ENCODE measurements at regions not wholly inside any gene's neighbourhood (a gene's known extent, or its start where the extent isn't known, plus 50 kb on each side); places are given as distances from the start of the nearest gene placed in this dataset.
"Not testable (repeated sequence)": the region's sequence is repeated elsewhere in the genome, so short reads cannot be mapped to it uniquely, and the experiment has no call there.

- H3K9ac ChIP-seq (ENCODE audit: low read length in 5 of 5); H3K9me3 ChIP-seq (ENCODE audit: control insufficient read depth in 5 of 5, low read length in 5 of 5); H3K27ac ChIP-seq (ENCODE audit: low read depth, low read length); H3K4me3 ChIP-seq (ENCODE audit: low read depth in 1 of 5, low read length in 5 of 5); H3K36me3 ChIP-seq (ENCODE audit: control insufficient read depth in 5 of 5, insufficient read depth in 5 of 5, low read length in 5 of 5); H3K27me3 ChIP-seq (ENCODE audit: control insufficient read depth in 5 of 5, insufficient read depth in 4 of 5, low read length in 5 of 5): not testable (repeated sequence)
- peaks cover 0 to 11% (median 6%) of the 10 kb centered on the region in 5 donors for H3K4me1 ChIP-seq (ENCODE audit: control insufficient read depth in 5 of 5, insufficient read depth in 5 of 5, low read length in 5 of 5)
Measured at GRCh38 chr2:131684631-131685316, 157.1 kb downstream of the CCDC74A start.

GRCh38 chr2:131686164-131686893 lies 158.6 kb downstream of the CCDC74A start:
- not testable (repeated sequence) for H3K9me3 ChIP-seq (ENCODE audit: control insufficient read depth in 5 of 5, low read length in 5 of 5); H3K4me3 ChIP-seq (ENCODE audit: low read depth in 1 of 5, low read length in 5 of 5); H3K9ac ChIP-seq (ENCODE audit: low read length in 5 of 5); H3K27ac ChIP-seq (ENCODE audit: low read depth, low read length); H3K27me3 ChIP-seq (ENCODE audit: control insufficient read depth in 5 of 5, insufficient read depth in 4 of 5, low read length in 5 of 5)
- Histone ChIP-seq H3K36me3 (ENCODE audit: control insufficient read depth in 5 of 5, insufficient read depth in 5 of 5, low read length in 5 of 5) (peaks cover 3 to 14% (median 4%) of the 10 kb centered on the region in 5 donors), H3K4me1 (ENCODE audit: control insufficient read depth in 5 of 5, insufficient read depth in 5 of 5, low read length in 5 of 5) (peaks cover 0 to 11% (median 6%) of the 10 kb centered on the region in 5 donors)

GRCh38 chr2:131686894-131687238 lies 159.2 kb downstream of the CCDC74A start:
- not testable (repeated sequence) for H3K27ac ChIP-seq (ENCODE audit: low read depth, low read length); H3K9me3 ChIP-seq (ENCODE audit: control insufficient read depth in 5 of 5, low read length in 5 of 5); H3K4me3 ChIP-seq (ENCODE audit: low read depth in 1 of 5, low read length in 5 of 5); H3K4me1 ChIP-seq (ENCODE audit: control insufficient read depth in 5 of 5, insufficient read depth in 5 of 5, low read length in 5 of 5); H3K9ac ChIP-seq (ENCODE audit: low read length in 5 of 5); H3K27me3 ChIP-seq (ENCODE audit: control insufficient read depth in 5 of 5, insufficient read depth in 4 of 5, low read length in 5 of 5)
- H3K36me3 ChIP-seq (ENCODE audit: control insufficient read depth in 5 of 5, insufficient read depth in 5 of 5, low read length in 5 of 5): peaks cover 3 to 14% (median 4%) of the 10 kb centered on the region in 5 donors

GRCh38 chr2:131689066-131689465 lies 161.4 kb downstream of the CCDC74A start:
- not testable (repeated sequence) for H3K4me3 ChIP-seq (ENCODE audit: low read depth in 1 of 5, low read length in 5 of 5); H3K9ac ChIP-seq (ENCODE audit: low read length in 5 of 5); H3K9me3 ChIP-seq (ENCODE audit: control insufficient read depth in 5 of 5, low read length in 5 of 5); H3K27me3 ChIP-seq (ENCODE audit: control insufficient read depth in 5 of 5, insufficient read depth in 4 of 5, low read length in 5 of 5); H3K27ac ChIP-seq (ENCODE audit: low read depth, low read length); H3K4me1 ChIP-seq (ENCODE audit: control insufficient read depth in 5 of 5, insufficient read depth in 5 of 5, low read length in 5 of 5)
- peaks cover 3 to 14% (median 4%) of the 10 kb centered on the region in 5 donors for H3K36me3 ChIP-seq (ENCODE audit: control insufficient read depth in 5 of 5, insufficient read depth in 5 of 5, low read length in 5 of 5)

- H3K36me3 ChIP-seq (ENCODE audit: control insufficient read depth in 5 of 5, insufficient read depth in 5 of 5, low read length in 5 of 5); H3K27ac ChIP-seq (ENCODE audit: low read depth, low read length); H3K9ac ChIP-seq (ENCODE audit: low read length in 5 of 5); H3K4me1 ChIP-seq (ENCODE audit: control insufficient read depth in 5 of 5, insufficient read depth in 5 of 5, low read length in 5 of 5); H3K4me3 ChIP-seq (ENCODE audit: low read depth in 1 of 5, low read length in 5 of 5); H3K9me3 ChIP-seq (ENCODE audit: control insufficient read depth in 5 of 5, low read length in 5 of 5); H3K27me3 ChIP-seq (ENCODE audit: control insufficient read depth in 5 of 5, insufficient read depth in 4 of 5, low read length in 5 of 5): not testable (repeated sequence)
Measured at GRCh38 chr2:131711268-131711667, 183.6 kb downstream of the CCDC74A start.

GRCh38 chr2:131717907-131718306 lies 190.2 kb downstream of the CCDC74A start:
- not testable (repeated sequence) for H3K4me1 ChIP-seq (ENCODE audit: control insufficient read depth in 5 of 5, insufficient read depth in 5 of 5, low read length in 5 of 5); H3K36me3 ChIP-seq (ENCODE audit: control insufficient read depth in 5 of 5, insufficient read depth in 5 of 5, low read length in 5 of 5); H3K27me3 ChIP-seq (ENCODE audit: control insufficient read depth in 5 of 5, insufficient read depth in 4 of 5, low read length in 5 of 5); H3K27ac ChIP-seq (ENCODE audit: low read depth, low read length); H3K9ac ChIP-seq (ENCODE audit: low read length in 5 of 5); H3K9me3 ChIP-seq (ENCODE audit: control insufficient read depth in 5 of 5, low read length in 5 of 5); H3K4me3 ChIP-seq (ENCODE audit: low read depth in 1 of 5, low read length in 5 of 5)

- H3K4me1 ChIP-seq (ENCODE audit: control insufficient read depth in 5 of 5, insufficient read depth in 5 of 5, low read length in 5 of 5); H3K9me3 ChIP-seq (ENCODE audit: control insufficient read depth in 5 of 5, low read length in 5 of 5); H3K27me3 ChIP-seq (ENCODE audit: control insufficient read depth in 5 of 5, insufficient read depth in 4 of 5, low read length in 5 of 5); H3K4me3 ChIP-seq (ENCODE audit: low read depth in 1 of 5, low read length in 5 of 5); H3K9ac ChIP-seq (ENCODE audit: low read length in 5 of 5); H3K27ac ChIP-seq (ENCODE audit: low read depth, low read length): not testable (repeated sequence)
- peaks cover 0 to 10% (median 2%) of the 10 kb centered on the region in 5 donors for H3K36me3 ChIP-seq (ENCODE audit: control insufficient read depth in 5 of 5, insufficient read depth in 5 of 5, low read length in 5 of 5)
Measured at GRCh38 chr2:131721163-131721562, 193.5 kb downstream of the CCDC74A start.

- H3K4me1 ChIP-seq (ENCODE audit: control insufficient read depth in 5 of 5, insufficient read depth in 5 of 5, low read length in 5 of 5); H3K27me3 ChIP-seq (ENCODE audit: control insufficient read depth in 5 of 5, insufficient read depth in 4 of 5, low read length in 5 of 5); H3K9ac ChIP-seq (ENCODE audit: low read length in 5 of 5); H3K9me3 ChIP-seq (ENCODE audit: control insufficient read depth in 5 of 5, low read length in 5 of 5); H3K27ac ChIP-seq (ENCODE audit: low read depth, low read length); H3K4me3 ChIP-seq (ENCODE audit: low read depth in 1 of 5, low read length in 5 of 5): not testable (repeated sequence)
- peaks cover 0 to 10% (median 2%) of the 10 kb centered on the region in 5 donors for H3K36me3 ChIP-seq (ENCODE audit: control insufficient read depth in 5 of 5, insufficient read depth in 5 of 5, low read length in 5 of 5)
Measured at GRCh38 chr2:131722256-131722655, 194.6 kb downstream of the CCDC74A start.

- Histone ChIP-seq H3K4me3 (ENCODE audit: low read depth in 1 of 5, low read length in 5 of 5) (no peak overlapping the region), H3K36me3 (ENCODE audit: control insufficient read depth in 5 of 5, insufficient read depth in 5 of 5, low read length in 5 of 5) (peaks cover 0 to 10% (median 2%) of the 10 kb centered on the region in 5 donors), H3K27me3 (ENCODE audit: control insufficient read depth in 5 of 5, insufficient read depth in 4 of 5, low read length in 5 of 5) (no peaks in the 10 kb centered on the region)
Measured at GRCh38 chr2:131724019-131724418, 196.3 kb downstream of the CCDC74A start.

GRCh38 chr2:131728451-131728850 lies 200.8 kb downstream of the CCDC74A start:
- H3K27ac ChIP-seq (ENCODE audit: low read depth, low read length); H3K9ac ChIP-seq (ENCODE audit: low read length in 5 of 5); H3K36me3 ChIP-seq (ENCODE audit: control insufficient read depth in 5 of 5, insufficient read depth in 5 of 5, low read length in 5 of 5); H3K9me3 ChIP-seq (ENCODE audit: control insufficient read depth in 5 of 5, low read length in 5 of 5); H3K4me1 ChIP-seq (ENCODE audit: control insufficient read depth in 5 of 5, insufficient read depth in 5 of 5, low read length in 5 of 5); H3K27me3 ChIP-seq (ENCODE audit: control insufficient read depth in 5 of 5, insufficient read depth in 4 of 5, low read length in 5 of 5); H3K4me3 ChIP-seq (ENCODE audit: low read depth in 1 of 5, low read length in 5 of 5): not testable (repeated sequence)

More at GRCh38 chr2:131724019-131724418, 196.3 kb downstream of the CCDC74A start:
- Histone ChIP-seq H3K9ac (ENCODE audit: low read length in 5 of 5) (no peak overlapping the region), H3K4me1 (ENCODE audit: control insufficient read depth in 5 of 5, insufficient read depth in 5 of 5, low read length in 5 of 5) (no peaks in the 10 kb centered on the region), H3K9me3 (ENCODE audit: control insufficient read depth in 5 of 5, low read length in 5 of 5) (no peaks in the 10 kb centered on the region), H3K27ac (ENCODE audit: low read depth, low read length) (no peak overlapping the region)
